K562 (cell line): ENCODE measurements at regions not wholly inside any gene's neighbourhood (a gene's known extent, or its start where the extent isn't known, plus 50 kb on each side); places are given as distances from the start of the nearest gene placed in this dataset.

ENCODE experiments used
- ATAC-seq: fragments of 200-7000 bp; cut with Tn5 transposase; 3 replicates; pipeline ENCODE4 v1.9.1; 2020; ENCODE audit warnings: moderate library complexity
- BruUV-seq: library from RNA; stranded (reverse); fragments of 400-500 nt; replicated peaks from 2 replicates; lab custom pipeline; 2021; lab: Mats Ljungman, UMichigan
- CTCF ChIA-PET: fragments of 300-600 bp; formaldehyde crosslinking; extraction: SDS; loops from one replicate; lab custom pipeline; 2021; ENCODE audit warnings: low intra/inter-chr PET ratio; lab: Yijun Ruan, JAX
- POLR2A ChIA-PET: fragments of 300-600, 350-650 bp; sonication (Branson Sonifier 250); formaldehyde crosslinking; extraction: SDS; loops from one replicate; lab custom pipeline; 2021; ENCODE audit warnings: antibody characterized with exemption, inconsistent platforms; lab: Yijun Ruan, JAX
- DNase-seq, 4 experiments: peaks; one replicate each; pipeline versions ENCODE4 v3.0.0 to v3.0.0-alpha.2; 2011 to 2018; ENCODE audit warnings: low spot score in 3 of 4, mixed read lengths in 3 of 4; ENCODE audit errors: extremely low read depth in 1 of 4
- FAIRE-seq: peaks from 2 replicates; lab custom pipeline; 2011; peaks lifted over from hg19 to GRCh38; lab: Jason Lieb, UNC
- H2AFZ ChIP-seq: 2 replicates; pipeline ENCODE4 v1.6.0; 2011; ENCODE audit warnings: low read depth, low read length, control low read depth, inconsistent platforms
- H3K27ac ChIP-seq: fragments of 200-600 bp; 3 replicates; pipeline ENCODE4 v1.8.0; 2011; ENCODE audit warnings: low read depth, mild to moderate bottlenecking, control low read depth, inconsistent platforms, low read length, moderate library complexity, mixed read lengths; ENCODE audit errors: extremely low read depth
- H3K27me3 ChIP-seq, 2 experiments: fragments of 300-600 bp in 1 of 2; 2 replicates in 1 of 2; 3 replicates in 1 of 2; pipeline versions ENCODE4 v1.6.0 to v1.8.0; 2011; ENCODE audit warnings: inconsistent platforms in 2 of 2, low read length in 2 of 2, mild to moderate bottlenecking in 1 of 2, mixed read lengths in 1 of 2, moderate library complexity in 1 of 2; ENCODE audit not compliant: control insufficient read depth in 2 of 2, insufficient read depth in 2 of 2
- H3K36me3 ChIP-seq: fragments of 300-600 bp; 3 replicates; pipeline ENCODE4 v1.8.0; 2011; ENCODE audit warnings: mild to moderate bottlenecking, low read length, inconsistent platforms; ENCODE audit not compliant: control insufficient read depth, insufficient read depth
- H3K4me1 ChIP-seq, 2 experiments: fragments of 200-600 bp in 1 of 2; replicated peaks in 1 of 2; 2 replicates in 1 of 2; 3 replicates in 1 of 2; pipeline versions ENCODE4 v1.5.1 to v1.8.0; 2011; ENCODE audit warnings: inconsistent platforms in 2 of 2, low read length in 2 of 2, mild to moderate bottlenecking in 1 of 2, mixed read lengths in 1 of 2, moderate library complexity in 1 of 2; ENCODE audit not compliant: control insufficient read depth in 2 of 2, insufficient read depth in 2 of 2
- H3K4me2 ChIP-seq: 2 replicates; pipeline ENCODE4 v1.6.1; 2011; ENCODE audit warnings: low read length, control low read depth, inconsistent platforms, mixed read lengths; ENCODE audit not compliant: insufficient read depth
- H3K4me3 ChIP-seq: fragments of 200-600 bp; sonication (generic), shearing (Covaris generic); 2 replicates; pipeline ENCODE4 v1.5.1; 2016; ENCODE audit warnings: control low read depth, inconsistent platforms
- H3K79me2 ChIP-seq: fragments of 200-600 bp; 3 replicates; pipeline ENCODE4 v1.8.0; 2011; ENCODE audit warnings: low read length, inconsistent platforms; ENCODE audit not compliant: control insufficient read depth, insufficient read depth
- H3K9ac ChIP-seq, 2 experiments: 2 replicates each; pipeline versions ENCODE4 v1.6.0 to v1.6.1; 2011; ENCODE audit warnings: low read depth in 2 of 2, low read length in 2 of 2, control low read depth in 1 of 2, inconsistent platforms in 1 of 2, mild to moderate bottlenecking in 1 of 2, mixed read lengths in 1 of 2; ENCODE audit not compliant: insufficient read depth in 1 of 2
- H3K9me1 ChIP-seq: one replicate; pipeline ENCODE4 v1.6.0; 2011; ENCODE audit warnings: inconsistent platforms, mild to moderate bottlenecking, low read length, moderate library complexity; ENCODE audit not compliant: control insufficient read depth, insufficient read depth
- H3K9me3 ChIP-seq: replicated peaks from 2 replicates; pipeline ENCODE4 v1.5.1; 2011; ENCODE audit warnings: low read depth, low read length, inconsistent platforms; ENCODE audit not compliant: control insufficient read depth, insufficient read depth
- H4K20me1 ChIP-seq: replicated peaks from 2 replicates; pipeline ENCODE4 v1.6.1; 2011; ENCODE audit warnings: low read length, inconsistent platforms, mixed read lengths; ENCODE audit not compliant: control insufficient read depth, insufficient read depth
- ETV1 ChIP-seq: fragments of 450-650 bp; conservative IDR thresholded peaks from 2 replicates; pipeline ENCODE4 v1.6.1; 2016; ENCODE audit warnings: missing genetic modification characterization, control low read depth, low read depth, missing compliant biosample characterization
- FOSL1 ChIP-seq: fragments of 200-800 bp; sonication (Bioruptor generic); conservative IDR thresholded peaks from 2 replicates; pipeline ENCODE4 v1.6.1; 2016; ENCODE audit warnings: missing genetic modification characterization, missing compliant biosample characterization
- GTF2A2 ChIP-seq: IDR thresholded peaks from 2 replicates; pipeline ENCODE4 v1.6.1; 2016; ENCODE audit warnings: mild to moderate bottlenecking, missing genetic modification characterization, missing compliant biosample characterization
- HDAC8 ChIP-seq: fragments of 450-650 bp; IDR thresholded peaks from 2 replicates; pipeline ENCODE4 v1.6.1; 2016; ENCODE audit warnings: mild to moderate bottlenecking, missing genetic modification characterization, moderate library complexity, missing compliant biosample characterization
- L3MBTL2 ChIP-seq: fragments of 450-650 bp; IDR thresholded peaks from 2 replicates; pipeline ENCODE4 v1.6.1; 2016; ENCODE audit warnings: mild to moderate bottlenecking, moderate library complexity
- NFE2L1 ChIP-seq: fragments of 450-650 bp; IDR thresholded peaks from 2 replicates; pipeline ENCODE4 v1.6.1; 2016; ENCODE audit warnings: missing genetic modification characterization, low read depth, mild to moderate bottlenecking, missing compliant biosample characterization, moderate library complexity, borderline replicate concordance
- RCOR1 ChIP-seq, 2 experiments: IDR thresholded peaks; 2 replicates each; pipeline ENCODE4 v1.6.1; 2012; ENCODE audit warnings: low read depth in 2 of 2, low read length in 2 of 2, borderline replicate concordance in 1 of 2, improper control_type of control experiment in 1 of 2
- RFX7 ChIP-seq: fragments of 250-450 bp; sonication (Bioruptor Pico); IDR thresholded peaks from 2 replicates; pipeline ENCODE4 v1.5.1; 2021; ENCODE audit warnings: mild to moderate bottlenecking
- WGBS: fragments of 100-300 bp; shearing (Covaris generic); methylation state at CpG from one replicate; pipeline ENCODE4 v1.1.6; 2016; ENCODE audit warnings: low coverage, mixed read lengths; ENCODE audit not compliant: insufficient coverage; ENCODE audit errors: missing lambda C conversion rate; 5-methylcytosine and 5-hydroxymethylcytosine counted together
- in situ Hi-C: fragments of 300-500 bp; cut with MboI; formaldehyde crosslinking; loops from 4 replicates; pipeline ENCODE4 v1.15.0; 2018; ENCODE audit warnings: inconsistent platforms, mixed read lengths
- intact Hi-C: fragments of 100-400 bp; cut with micrococcal nuclease; formaldehyde crosslinking; loops from 2 replicates; pipeline ENCODE4 v1.14.2; 2022
- TF ChIP-seq, protein P1 (sequence below): sonication (generic); formaldehyde crosslinking; IDR thresholded peaks from 2 replicates; pipeline ENCODE4 v1.8.0; 2022; ENCODE audit warnings: mild to moderate bottlenecking, missing genetic modification reagents
- TF ChIP-seq, protein P2 (sequence below): fragments of 250-450 bp; sonication (Bioruptor Pico); IDR thresholded peaks from 2 replicates; pipeline ENCODE4 v1.8.0; 2021; ENCODE audit warnings: moderate library complexity, mild to moderate bottlenecking, inconsistent platforms

DNA sequence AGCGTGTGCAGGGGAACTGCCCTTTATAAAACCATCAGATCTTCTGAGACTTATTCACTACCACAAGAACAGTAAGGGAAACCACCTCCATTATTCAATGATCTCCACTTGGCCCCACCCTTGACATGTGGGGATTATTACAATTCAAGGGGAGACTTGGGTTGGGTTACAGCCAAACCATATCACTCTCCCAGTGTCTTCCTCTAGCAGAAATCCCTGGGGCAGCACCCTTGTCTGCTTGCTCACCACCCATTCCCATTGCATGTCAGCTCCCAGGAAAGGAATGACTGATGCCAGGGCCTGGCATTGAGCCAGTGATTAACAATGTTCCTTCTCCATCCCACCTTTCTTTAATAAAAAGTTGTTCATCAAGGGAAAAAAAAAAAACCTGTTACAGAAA is 199.0 kb downstream of the IRX1 start (continued):
- TF ChIP-seq NFE2L1 = no peak
- no peak for TF ChIP-seq RFX7
- no peak for TF ChIP-seq RCOR1 (IDR thresholded peaks at IDR 0.05; ENCODE audit: borderline replicate concordance in 1 of 2, low read depth in 2 of 2, low read length in 2 of 2)
- TF ChIP-seq HDAC8 (tag) = no peak
- TF ChIP-seq ETV1 (tag) = no peak
- no peak for TF ChIP-seq L3MBTL2
- no peak for TF ChIP-seq GTF2A2
- TF ChIP-seq FOSL1 = no peak

GRCh38 chr5:3796736-3797135 is 201.1 kb downstream of the IRX1 start:
- DNase-seq (no peak), ATAC-seq (no peak), FAIRE-seq (no peak)
- intact Hi-C loops = no loop called here
- Histone ChIP-seq H3K9ac (no peak overlapping the region), H3K4me2 (no peak overlapping the region), H3K27me3 (no peaks in the 10 kb centered on the region), H3K4me1 (no peaks in the 10 kb centered on the region), H3K9me1 (no peaks in the 10 kb centered on the region), H3K9me3 (no peaks in the 10 kb centered on the region), H3K79me2 (no peaks in the 10 kb centered on the region), H2AFZ (no peak overlapping the region), H4K20me1 (no peaks in the 10 kb centered on the region), H3K4me3 (no peak overlapping the region), H3K27ac (no peak overlapping the region), H3K36me3 (no peaks in the 10 kb centered on the region)
- TF ChIP-seq, protein P1, sequence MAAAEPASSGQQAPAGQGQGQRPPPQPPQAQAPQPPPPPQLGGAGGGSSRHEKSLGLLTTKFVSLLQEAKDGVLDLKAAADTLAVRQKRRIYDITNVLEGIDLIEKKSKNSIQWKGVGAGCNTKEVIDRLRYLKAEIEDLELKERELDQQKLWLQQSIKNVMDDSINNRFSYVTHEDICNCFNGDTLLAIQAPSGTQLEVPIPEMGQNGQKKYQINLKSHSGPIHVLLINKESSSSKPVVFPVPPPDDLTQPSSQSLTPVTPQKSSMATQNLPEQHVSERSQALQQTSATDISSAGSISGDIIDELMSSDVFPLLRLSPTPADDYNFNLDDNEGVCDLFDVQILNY (CRISPR knock-in tag) = no peak
- TF ChIP-seq, protein P2, sequence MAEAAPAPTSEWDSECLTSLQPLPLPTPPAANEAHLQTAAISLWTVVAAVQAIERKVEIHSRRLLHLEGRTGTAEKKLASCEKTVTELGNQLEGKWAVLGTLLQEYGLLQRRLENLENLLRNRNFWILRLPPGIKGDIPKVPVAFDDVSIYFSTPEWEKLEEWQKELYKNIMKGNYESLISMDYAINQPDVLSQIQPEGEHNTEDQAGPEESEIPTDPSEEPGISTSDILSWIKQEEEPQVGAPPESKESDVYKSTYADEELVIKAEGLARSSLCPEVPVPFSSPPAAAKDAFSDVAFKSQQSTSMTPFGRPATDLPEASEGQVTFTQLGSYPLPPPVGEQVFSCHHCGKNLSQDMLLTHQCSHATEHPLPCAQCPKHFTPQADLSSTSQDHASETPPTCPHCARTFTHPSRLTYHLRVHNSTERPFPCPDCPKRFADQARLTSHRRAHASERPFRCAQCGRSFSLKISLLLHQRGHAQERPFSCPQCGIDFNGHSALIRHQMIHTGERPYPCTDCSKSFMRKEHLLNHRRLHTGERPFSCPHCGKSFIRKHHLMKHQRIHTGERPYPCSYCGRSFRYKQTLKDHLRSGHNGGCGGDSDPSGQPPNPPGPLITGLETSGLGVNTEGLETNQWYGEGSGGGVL (CRISPR knock-in tag) = no peak
- POLR2A ChIA-PET = no interaction called here
- CTCF ChIA-PET = no interaction called here
- 0% methylated on average over 2 of the region's 3 CpGs for WGBS
- in situ Hi-C loops = no loop called here
- no TSS peak for BruUV-seq
